ENCODE measurements at regions not wholly inside any gene's neighbourhood (a gene's known extent, or its start where the extent isn't known, plus 50 kb on each side); places are given as distances from the start of the nearest gene placed in this dataset.

GRCh38 chr12:25787701-25788100, 170.8 kb upstream of the RASSF8 start:
- H3K27ac ChIP-seq (ENCODE audit: low read length): no peak overlapping the region
- no peaks in the 10 kb centered on the region for H3K9me3 ChIP-seq (ENCODE audit: low read length)
- no peak overlapping the region for H3K4me2 ChIP-seq (ENCODE audit: low read length)
- H2AFZ ChIP-seq (ENCODE audit: low read depth, low read length): no peak overlapping the region
- H3K36me3 ChIP-seq (ENCODE audit: insufficient read depth, low read length): no peaks in the 10 kb centered on the region
- no peak overlapping the region for H3K9ac ChIP-seq (ENCODE audit: low read length)
- TF ChIP-seq MXI1 (conservative IDR thresholded peaks at IDR 0.05; ENCODE audit: poor library complexity, severe bottlenecking) (no peak), RAD21 (conservative IDR thresholded peaks at IDR 0.05) (no peak), EP300 (conservative IDR thresholded peaks at IDR 0.05; ENCODE audit: poor library complexity, severe bottlenecking) (no peak), POLR2AphosphoS5 (IDR thresholded peaks at IDR 0.05) (no peak), SMC3 (conservative IDR thresholded peaks at IDR 0.05; ENCODE audit: poor library complexity) (no peak), TAF1 (IDR thresholded peaks at IDR 0.05; ENCODE audit: low read depth) (no peak), CTCF (IDR thresholded peaks at IDR 0.05; ENCODE audit: poor library complexity, severe bottlenecking) (no peak), EZH2 (IDR thresholded peaks at IDR 0.05; ENCODE audit: borderline replicate concordance, insufficient read depth, low read length, poor library complexity, severe bottlenecking) (no peak), REST (IDR thresholded peaks at IDR 0.05; ENCODE audit: borderline replicate concordance) (no peak)
- no peaks in the 10 kb centered on the region for H3F3A ChIP-seq (ENCODE audit: insufficient read depth, low read length, poor library complexity, severe bottlenecking)
- no peaks in the 10 kb centered on the region for H3K27me3 ChIP-seq (ENCODE audit: insufficient read depth, low read depth, low read length)
- no peaks in the 10 kb centered on the region for H3K9me2 ChIP-seq (ENCODE audit: insufficient read depth, low read length)
- H3K79me2 ChIP-seq (replicated peaks; ENCODE audit: insufficient read depth, low read length): no peaks in the 10 kb centered on the region
- no peaks in the 10 kb centered on the region for H4K20me1 ChIP-seq (ENCODE audit: insufficient read depth)
- H3K4me3 ChIP-seq (ENCODE audit: low read length): no peak overlapping the region

- Histone ChIP-seq H3K36me3 (ENCODE audit: insufficient read depth, low read length) (no peaks in the 10 kb centered on the region), H3K79me2 (replicated peaks; ENCODE audit: insufficient read depth, low read length) (no peaks in the 10 kb centered on the region), H4K20me1 (ENCODE audit: insufficient read depth) (no peaks in the 10 kb centered on the region), H3K9me3 (ENCODE audit: low read length) (no peaks in the 10 kb centered on the region), H3K4me3 (ENCODE audit: low read length) (no peak overlapping the region), H3K9ac (ENCODE audit: low read length) (no peak overlapping the region), H3K9me2 (ENCODE audit: insufficient read depth, low read length) (no peaks in the 10 kb centered on the region), H2AFZ (ENCODE audit: low read depth, low read length) (no peak overlapping the region), H3K27me3 (ENCODE audit: insufficient read depth, low read depth, low read length) (no peaks in the 10 kb centered on the region), H3F3A (ENCODE audit: insufficient read depth, low read length, poor library complexity, severe bottlenecking) (no peaks in the 10 kb centered on the region), H3K4me2 (ENCODE audit: low read length) (no peak overlapping the region), H3K27ac (ENCODE audit: low read length) (no peak overlapping the region)
- TF ChIP-seq TAF1 (IDR thresholded peaks at IDR 0.05; ENCODE audit: low read depth): no peak
- TF ChIP-seq SMC3 (conservative IDR thresholded peaks at IDR 0.05; ENCODE audit: poor library complexity): no peak
- no peak for TF ChIP-seq CTCF (IDR thresholded peaks at IDR 0.05; ENCODE audit: poor library complexity, severe bottlenecking)
- TF ChIP-seq REST (IDR thresholded peaks at IDR 0.05; ENCODE audit: borderline replicate concordance): no peak
- no peak for TF ChIP-seq MXI1 (conservative IDR thresholded peaks at IDR 0.05; ENCODE audit: poor library complexity, severe bottlenecking)
- no peak for TF ChIP-seq RAD21 (conservative IDR thresholded peaks at IDR 0.05)
These were observed 169.6 kb upstream of the RASSF8 start for GRCh38 chr12:25788707-25789442.

Data from neural cell (in vitro differentiated cells).